ENCODE measurements at regions not wholly inside any gene's neighbourhood (a gene's known extent, or its start where the extent isn't known, plus 50 kb on each side); places are given as distances from the start of the nearest gene placed in this dataset.
"Not testable (repeated sequence)": the region's sequence is repeated elsewhere in the genome, so short reads cannot be mapped to it uniquely, and the experiment has no call there.

- H3K4me3 Mint-ChIP-seq, result no peak overlapping the region
- DNase-seq, result no peak
- CTCF ChIA-PET, result no interaction called here
- ATAC-seq, result no peak
- H3K36me3 ChIP-seq (ENCODE audit: control insufficient read depth in 2 of 3, insufficient read depth in 3 of 3, low read length in 3 of 3), result no peaks in the 10 kb centered on the region
- H3K27me3 ChIP-seq (ENCODE audit: control insufficient read depth in 2 of 2, insufficient read depth in 2 of 2, low read length in 2 of 2), result no peaks in the 10 kb centered on the region
- no peak overlapping the region for H3K27ac ChIP-seq (ENCODE audit: low read depth, low read length)
- intact Hi-C loops (cut with micrococcal nuclease), result no loop called here
- peaks cover 2 to 21% (median 6%) of the 10 kb centered on the region in 11 donors for H3K9me3 Mint-ChIP-seq
- no peaks in the 10 kb centered on the region for H3K27me3 Mint-ChIP-seq
- no peak overlapping the region for H3K4me3 ChIP-seq (ENCODE audit: low read length)
- H3K4me1 ChIP-seq (ENCODE audit: control insufficient read depth in 2 of 2, insufficient read depth in 2 of 2, low read length in 2 of 2), result no peaks in the 10 kb centered on the region
- H3K36me3 Mint-ChIP-seq, result no peaks in the 10 kb centered on the region
- no peak overlapping the region for H3K27ac Mint-ChIP-seq
- no peaks in the 10 kb centered on the region for H3K9me3 ChIP-seq (ENCODE audit: control insufficient read depth in 2 of 3, low read length in 3 of 3)
- POLR2A ChIA-PET, result no interaction called here
- no peaks in the 10 kb centered on the region for H3K4me1 Mint-ChIP-seq
Observed at GRCh38 chr18:52163478-52163877, 176.5 kb upstream of the DCC start.

GRCh38 chr18:52168131-52168530, 171.9 kb upstream of the DCC start:
- DNase-seq; H3K4me1 ChIP-seq (ENCODE audit: control insufficient read depth in 2 of 2, insufficient read depth in 2 of 2, low read length in 2 of 2); H3K9me3 ChIP-seq (ENCODE audit: control insufficient read depth in 2 of 3, low read length in 3 of 3); intact Hi-C loops (cut with micrococcal nuclease); ATAC-seq; H3K27me3 Mint-ChIP-seq; H3K4me1 Mint-ChIP-seq; POLR2A ChIA-PET; H3K4me3 ChIP-seq (ENCODE audit: low read length); H3K27me3 ChIP-seq (ENCODE audit: control insufficient read depth in 2 of 2, insufficient read depth in 2 of 2, low read length in 2 of 2); H3K36me3 Mint-ChIP-seq; H3K27ac Mint-ChIP-seq; H3K36me3 ChIP-seq (ENCODE audit: control insufficient read depth in 2 of 3, insufficient read depth in 3 of 3, low read length in 3 of 3); H3K27ac ChIP-seq (ENCODE audit: low read depth, low read length); CTCF ChIA-PET; H3K4me3 Mint-ChIP-seq: not testable (repeated sequence)
- peaks cover 0 to 17% (median 4%) of the 10 kb centered on the region in 11 donors for H3K9me3 Mint-ChIP-seq

- no peaks in the 10 kb centered on the region for H3K27me3 ChIP-seq (ENCODE audit: control insufficient read depth in 2 of 2, insufficient read depth in 2 of 2, low read length in 2 of 2)
- no peak overlapping the region for H3K27ac ChIP-seq (ENCODE audit: low read depth, low read length)
- no peaks in the 10 kb centered on the region for H3K9me3 ChIP-seq (ENCODE audit: control insufficient read depth in 2 of 3, low read length in 3 of 3)
- Mint-ChIP-seq H3K36me3 (no peaks in the 10 kb centered on the region), H3K27me3 (no peaks in the 10 kb centered on the region), H3K4me1 (no peaks in the 10 kb centered on the region), H3K9me3 (peaks cover 0 to 9% (median 4%) of the 10 kb centered on the region in 11 donors), H3K4me3 (no peak overlapping the region), H3K27ac (no peak overlapping the region)
- DNase-seq (no peak), ATAC-seq (no peak)
- no peaks in the 10 kb centered on the region for H3K4me1 ChIP-seq (ENCODE audit: control insufficient read depth in 2 of 2, insufficient read depth in 2 of 2, low read length in 2 of 2)
- intact Hi-C loops (cut with micrococcal nuclease), result no loop called here
- ChIA-PET POLR2A (no interaction called here), CTCF (no interaction called here)
- H3K36me3 ChIP-seq (ENCODE audit: control insufficient read depth in 2 of 3, insufficient read depth in 3 of 3, low read length in 3 of 3), result no peaks in the 10 kb centered on the region
- H3K4me3 ChIP-seq (ENCODE audit: low read length), result no peak overlapping the region
Observed at GRCh38 chr18:52174220-52174619, 165.8 kb upstream of the DCC start.

GRCh38 chr18:52175406-52175805, 164.6 kb upstream of the DCC start:
- intact Hi-C loops (cut with micrococcal nuclease), result no loop called here
- Mint-ChIP-seq H3K4me3 (no peak overlapping the region), H3K36me3 (no peaks in the 10 kb centered on the region), H3K27me3 (no peaks in the 10 kb centered on the region), H3K4me1 (no peaks in the 10 kb centered on the region), H3K27ac (no peak overlapping the region), H3K9me3 (peaks cover 0 to 6% (median 2%) of the 10 kb centered on the region in 11 donors)
- Histone ChIP-seq H3K9me3 (ENCODE audit: control insufficient read depth in 2 of 3, low read length in 3 of 3) (no peaks in the 10 kb centered on the region), H3K27ac (ENCODE audit: low read depth, low read length) (no peak overlapping the region), H3K4me3 (ENCODE audit: low read length) (no peak overlapping the region), H3K36me3 (ENCODE audit: control insufficient read depth in 2 of 3, insufficient read depth in 3 of 3, low read length in 3 of 3) (no peaks in the 10 kb centered on the region), H3K27me3 (ENCODE audit: control insufficient read depth in 2 of 2, insufficient read depth in 2 of 2, low read length in 2 of 2) (no peaks in the 10 kb centered on the region), H3K4me1 (ENCODE audit: control insufficient read depth in 2 of 2, insufficient read depth in 2 of 2, low read length in 2 of 2) (no peaks in the 10 kb centered on the region)
- ChIA-PET CTCF (no interaction called here), POLR2A (no interaction called here)
- ATAC-seq (no peak), DNase-seq (no peak)

GRCh38 chr18:52183107-52183506, 156.9 kb upstream of the DCC start:
- H3K36me3 ChIP-seq (ENCODE audit: control insufficient read depth in 2 of 3, insufficient read depth in 3 of 3, low read length in 3 of 3), result no peaks in the 10 kb centered on the region
- POLR2A ChIA-PET, result no interaction called here
- intact Hi-C loops (cut with micrococcal nuclease), result no loop called here
- H3K27ac ChIP-seq (ENCODE audit: low read depth, low read length), result no peak overlapping the region
- Mint-ChIP-seq H3K27me3 (no peaks in the 10 kb centered on the region), H3K4me3 (no peak overlapping the region), H3K36me3 (no peaks in the 10 kb centered on the region), H3K9me3 (peaks cover 0 to 12% (median 6%) of the 10 kb centered on the region in 11 donors), H3K27ac (no peak overlapping the region), H3K4me1 (no peaks in the 10 kb centered on the region)
- H3K9me3 ChIP-seq (ENCODE audit: control insufficient read depth in 2 of 3, low read length in 3 of 3), result no peaks in the 10 kb centered on the region
- ATAC-seq (no peak), DNase-seq (no peak)
- H3K4me3 ChIP-seq (ENCODE audit: low read length), result no peak overlapping the region
- H3K4me1 ChIP-seq (ENCODE audit: control insufficient read depth in 2 of 2, insufficient read depth in 2 of 2, low read length in 2 of 2), result no peaks in the 10 kb centered on the region
- CTCF ChIA-PET, result no interaction called here
- no peaks in the 10 kb centered on the region for H3K27me3 ChIP-seq (ENCODE audit: control insufficient read depth in 2 of 2, insufficient read depth in 2 of 2, low read length in 2 of 2)

- ChIA-PET POLR2A (no interaction called here), CTCF (no interaction called here)
- Mint-ChIP-seq H3K4me1 (no peaks in the 10 kb centered on the region), H3K36me3 (no peaks in the 10 kb centered on the region), H3K4me3 (no peak overlapping the region), H3K9me3 (peaks cover 0 to 20% (median 2%) of the 10 kb centered on the region in 11 donors), H3K27ac (no peak overlapping the region), H3K27me3 (no peaks in the 10 kb centered on the region)
- intact Hi-C loops (cut with micrococcal nuclease), result no loop called here
- Histone ChIP-seq H3K4me1 (ENCODE audit: control insufficient read depth in 2 of 2, insufficient read depth in 2 of 2, low read length in 2 of 2) (no peaks in the 10 kb centered on the region), H3K36me3 (ENCODE audit: control insufficient read depth in 2 of 3, insufficient read depth in 3 of 3, low read length in 3 of 3) (no peaks in the 10 kb centered on the region), H3K27ac (ENCODE audit: low read depth, low read length) (no peak overlapping the region), H3K9me3 (ENCODE audit: control insufficient read depth in 2 of 3, low read length in 3 of 3) (no peaks in the 10 kb centered on the region), H3K4me3 (ENCODE audit: low read length) (no peak overlapping the region), H3K27me3 (ENCODE audit: control insufficient read depth in 2 of 2, insufficient read depth in 2 of 2, low read length in 2 of 2) (no peaks in the 10 kb centered on the region)
- DNase-seq, result no peak
- no peak for ATAC-seq
Observed at GRCh38 chr18:52190195-52190594, 149.8 kb upstream of the DCC start.

- Histone ChIP-seq H3K27me3 (ENCODE audit: control insufficient read depth in 2 of 2, insufficient read depth in 2 of 2, low read length in 2 of 2) (no peaks in the 10 kb centered on the region), H3K36me3 (ENCODE audit: control insufficient read depth in 2 of 3, insufficient read depth in 3 of 3, low read length in 3 of 3) (no peaks in the 10 kb centered on the region), H3K27ac (ENCODE audit: low read depth, low read length) (no peak overlapping the region), H3K9me3 (ENCODE audit: control insufficient read depth in 2 of 3, low read length in 3 of 3) (no peaks in the 10 kb centered on the region), H3K4me3 (ENCODE audit: low read length) (no peak overlapping the region), H3K4me1 (ENCODE audit: control insufficient read depth in 2 of 2, insufficient read depth in 2 of 2, low read length in 2 of 2) (no peaks in the 10 kb centered on the region)
- no peak overlapping the region for H3K4me3 Mint-ChIP-seq
- H3K9me3 Mint-ChIP-seq, result peaks cover 0 to 20% (median 2%) of the 10 kb centered on the region in 11 donors
- no peaks in the 10 kb centered on the region for H3K27me3 Mint-ChIP-seq
- H3K36me3 Mint-ChIP-seq, result no peaks in the 10 kb centered on the region
- DNase-seq, result no peak
- no peaks in the 10 kb centered on the region for H3K4me1 Mint-ChIP-seq
- CTCF ChIA-PET, result no interaction called here
- intact Hi-C loops (cut with micrococcal nuclease), result no loop called here
- ATAC-seq, result no peak
- POLR2A ChIA-PET, result no interaction called here
- H3K27ac Mint-ChIP-seq, result no peak overlapping the region
Observed at GRCh38 chr18:52190631-52191030, 149.4 kb upstream of the DCC start.
